ENCODE measurements at regions not wholly inside any gene's neighbourhood (a gene's known extent, or its start where the extent isn't known, plus 50 kb on each side); places are given as distances from the start of the nearest gene placed in this dataset.

GRCh38 chr2:105617631-105618350, 126.9 kb upstream of the NCK2 start:
- DNase-seq: no peak

GRCh38 chr2:105615305-105615704, 129.4 kb upstream of the NCK2 start:
- DNase-seq: no peak

GRCh38 chr2:105611811-105612424, 132.8 kb upstream of the NCK2 start:
- no peak for DNase-seq

GRCh38 chr2:105611333-105611637, 133.4 kb upstream of the NCK2 start:
- no peak for DNase-seq

- DNase-seq: no peak
These were observed 134.0 kb upstream of the NCK2 start for GRCh38 chr2:105610576-105611332.

- no peak for DNase-seq
These were observed 134.8 kb upstream of the NCK2 start for GRCh38 chr2:105609746-105610402.

- no peak for DNase-seq
These were observed 136.7 kb upstream of the NCK2 start for GRCh38 chr2:105607920-105608504.

- no peak for DNase-seq
These were observed 138.6 kb upstream of the NCK2 start for GRCh38 chr2:105606081-105606480.

GRCh38 chr2:105604938-105605337, 139.8 kb upstream of the NCK2 start:
- no peak for DNase-seq

- DNase-seq: peak; percentile 21
These were observed 143.5 kb upstream of the NCK2 start for GRCh38 chr2:105600949-105601794.

- DNase-seq: no peak
These were observed 144.1 kb upstream of the NCK2 start for GRCh38 chr2:105600602-105600948.

GRCh38 chr2:105600037-105600442, 144.7 kb upstream of the NCK2 start:
- DNase-seq: no peak

GRCh38 chr2:105598829-105599698, 145.6 kb upstream of the NCK2 start:
- no peak for DNase-seq

- DNase-seq: no peak
These were observed 146.6 kb upstream of the NCK2 start for GRCh38 chr2:105597806-105598803.

GRCh38 chr2:105597011-105597805, 147.5 kb upstream of the NCK2 start:
- DNase-seq: no peak

- no peak for DNase-seq
These were observed 148.2 kb upstream of the NCK2 start for GRCh38 chr2:105596411-105596921.

- DNase-seq: no peak
These were observed 149.2 kb upstream of the NCK2 start for GRCh38 chr2:105595536-105595935.

- DNase-seq: no peak
These were observed 151.3 kb upstream of the NCK2 start for GRCh38 chr2:105593221-105593967.
